ENCODE measurements at regions not wholly inside any gene's neighbourhood (a gene's known extent, or its start where the extent isn't known, plus 50 kb on each side); places are given as distances from the start of the nearest gene placed in this dataset.

GRCh38 chr2:107024269-107024668 is 138.3 kb upstream of the ST6GAL2 start:
- POLR2A ChIA-PET (ENCODE audit: unreplicated experiment): no interaction called here
- no peak for DNase-seq
- no TSS peak for BruUV-seq (replicated peaks)
- Histone ChIP-seq H3F3A (ENCODE audit: insufficient read depth, low read depth) (no peaks in the 10 kb centered on the region), H2AFZ (no peak overlapping the region), H3K36me3 (ENCODE audit: low read depth) (no peaks in the 10 kb centered on the region), H3K27ac (no peak overlapping the region), H3K9me2 (ENCODE audit: insufficient read depth) (no peaks in the 10 kb centered on the region), H4K20me1 (ENCODE audit: insufficient read depth) (no peaks in the 10 kb centered on the region), H3K4me3 (no peak overlapping the region), H3K4me2 (no peak overlapping the region), H3K9me3 (ENCODE audit: insufficient read depth, low read depth) (no peaks in the 10 kb centered on the region), H3K27me3 (ENCODE audit: insufficient read depth, low read depth) (no peaks in the 10 kb centered on the region), H3K79me2 (ENCODE audit: low read depth) (no peaks in the 10 kb centered on the region), H3K4me1 (replicated peaks; ENCODE audit: insufficient read depth) (no peaks in the 10 kb centered on the region)
- TF ChIP-seq, protein P1, sequence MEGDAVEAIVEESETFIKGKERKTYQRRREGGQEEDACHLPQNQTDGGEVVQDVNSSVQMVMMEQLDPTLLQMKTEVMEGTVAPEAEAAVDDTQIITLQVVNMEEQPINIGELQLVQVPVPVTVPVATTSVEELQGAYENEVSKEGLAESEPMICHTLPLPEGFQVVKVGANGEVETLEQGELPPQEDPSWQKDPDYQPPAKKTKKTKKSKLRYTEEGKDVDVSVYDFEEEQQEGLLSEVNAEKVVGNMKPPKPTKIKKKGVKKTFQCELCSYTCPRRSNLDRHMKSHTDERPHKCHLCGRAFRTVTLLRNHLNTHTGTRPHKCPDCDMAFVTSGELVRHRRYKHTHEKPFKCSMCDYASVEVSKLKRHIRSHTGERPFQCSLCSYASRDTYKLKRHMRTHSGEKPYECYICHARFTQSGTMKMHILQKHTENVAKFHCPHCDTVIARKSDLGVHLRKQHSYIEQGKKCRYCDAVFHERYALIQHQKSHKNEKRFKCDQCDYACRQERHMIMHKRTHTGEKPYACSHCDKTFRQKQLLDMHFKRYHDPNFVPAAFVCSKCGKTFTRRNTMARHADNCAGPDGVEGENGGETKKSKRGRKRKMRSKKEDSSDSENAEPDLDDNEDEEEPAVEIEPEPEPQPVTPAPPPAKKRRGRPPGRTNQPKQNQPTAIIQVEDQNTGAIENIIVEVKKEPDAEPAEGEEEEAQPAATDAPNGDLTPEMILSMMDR (conservative IDR thresholded peaks at IDR 0.05): no peak
- no peak for TF ChIP-seq EZH2 (IDR thresholded peaks at IDR 0.05; ENCODE audit: low read depth)
- CTCF ChIA-PET: no interaction called here
- intact Hi-C loops (cut with micrococcal nuclease; ENCODE audit: unreplicated experiment): no loop called here

GRCh38 chr2:107025291-107025857 is 139.4 kb upstream of the ST6GAL2 start:
- no TSS peak for BruUV-seq (replicated peaks)
- H3K36me3 ChIP-seq (ENCODE audit: low read depth): no peaks in the 10 kb centered on the region
- ChIA-PET POLR2A (ENCODE audit: unreplicated experiment) (no interaction called here), CTCF (no interaction called here)
- DNase-seq: no peak
- no peak overlapping the region for H3K27ac ChIP-seq
- TF ChIP-seq, protein P1 (conservative IDR thresholded peaks at IDR 0.05): no peak
- TF ChIP-seq EZH2 (IDR thresholded peaks at IDR 0.05; ENCODE audit: low read depth): no peak
- H3K9me3 ChIP-seq (ENCODE audit: insufficient read depth, low read depth): no peaks in the 10 kb centered on the region
- H3K4me1 ChIP-seq (replicated peaks; ENCODE audit: insufficient read depth): no peaks in the 10 kb centered on the region
- intact Hi-C loops (cut with micrococcal nuclease; ENCODE audit: unreplicated experiment): no loop called here
- no peaks in the 10 kb centered on the region for H4K20me1 ChIP-seq (ENCODE audit: insufficient read depth)
- H3K79me2 ChIP-seq (ENCODE audit: low read depth): no peaks in the 10 kb centered on the region
- no peaks in the 10 kb centered on the region for H3F3A ChIP-seq (ENCODE audit: insufficient read depth, low read depth)
- H2AFZ ChIP-seq: no peak overlapping the region
- H3K4me2 ChIP-seq: no peak overlapping the region
- no peaks in the 10 kb centered on the region for H3K9me2 ChIP-seq (ENCODE audit: insufficient read depth)
- no peaks in the 10 kb centered on the region for H3K27me3 ChIP-seq (ENCODE audit: insufficient read depth, low read depth)
- no peak overlapping the region for H3K4me3 ChIP-seq

DNA sequence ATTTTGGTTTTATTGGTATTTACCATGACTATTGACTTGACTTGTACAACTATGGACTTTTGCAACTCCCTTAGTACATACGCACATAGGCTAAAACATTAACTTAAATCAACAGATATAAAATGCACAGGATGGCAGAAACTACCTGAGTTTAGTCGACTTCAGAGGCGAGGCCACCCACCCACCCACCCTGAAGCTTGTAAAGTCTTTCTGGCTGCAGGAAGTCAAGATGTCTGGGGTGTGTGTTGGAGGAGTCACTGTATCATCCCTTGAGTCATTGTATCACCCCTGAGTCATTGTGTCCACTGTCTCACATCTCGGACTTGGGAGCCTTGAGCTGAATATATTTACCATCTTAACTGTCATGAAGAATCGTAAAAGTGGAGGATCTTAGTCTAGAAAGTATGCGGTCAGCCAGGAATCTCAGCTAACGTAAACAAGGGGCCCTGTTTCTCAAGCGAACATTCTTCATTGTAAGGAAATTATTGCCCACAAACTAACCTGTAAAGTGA is 140.0 kb upstream of the ST6GAL2 start:
- Histone ChIP-seq H2AFZ (no peak overlapping the region), H3K4me2 (no peak overlapping the region), H3K4me3 (no peak overlapping the region), H3K27ac (no peak overlapping the region), H3F3A (ENCODE audit: insufficient read depth, low read depth) (no peaks in the 10 kb centered on the region), H3K4me1 (replicated peaks; ENCODE audit: insufficient read depth) (no peaks in the 10 kb centered on the region), H3K79me2 (ENCODE audit: low read depth) (no peaks in the 10 kb centered on the region), H3K27me3 (ENCODE audit: insufficient read depth, low read depth) (no peaks in the 10 kb centered on the region), H3K36me3 (ENCODE audit: low read depth) (no peaks in the 10 kb centered on the region), H4K20me1 (ENCODE audit: insufficient read depth) (no peaks in the 10 kb centered on the region), H3K9me3 (ENCODE audit: insufficient read depth, low read depth) (no peaks in the 10 kb centered on the region), H3K9me2 (ENCODE audit: insufficient read depth) (no peaks in the 10 kb centered on the region)
- no TSS peak for BruUV-seq (replicated peaks)
- intact Hi-C loops (cut with micrococcal nuclease; ENCODE audit: unreplicated experiment): no loop called here
- ChIA-PET CTCF (no interaction called here), POLR2A (ENCODE audit: unreplicated experiment) (no interaction called here)
- no peak for DNase-seq
- TF ChIP-seq, protein P1 (conservative IDR thresholded peaks at IDR 0.05): no peak
- no peak for TF ChIP-seq EZH2 (IDR thresholded peaks at IDR 0.05; ENCODE audit: low read depth)
